ENCODE measurements at regions not wholly inside any gene's neighbourhood (a gene's known extent, or its start where the extent isn't known, plus 50 kb on each side); places are given as distances from the start of the nearest gene placed in this dataset.

DNA sequence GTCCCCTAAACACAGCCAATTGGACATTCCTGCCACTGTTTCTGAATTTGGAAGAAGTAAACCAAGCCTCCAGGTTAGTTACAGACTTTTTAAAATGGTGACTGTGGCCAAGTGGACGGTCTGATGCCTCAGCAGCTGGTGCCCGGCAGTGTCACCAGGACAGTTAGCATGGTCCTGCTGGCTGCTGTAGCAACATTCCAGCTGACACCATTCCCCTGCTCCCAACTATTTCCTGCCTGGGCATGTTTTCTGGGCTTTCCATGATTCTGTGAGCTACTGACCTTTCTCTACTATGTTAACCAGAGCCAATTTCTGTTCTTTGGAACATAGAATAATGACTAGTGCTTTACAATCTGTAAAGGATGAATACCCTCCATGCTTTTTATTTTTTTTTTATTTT is 95.0 kb downstream of the TLR5 start:
- TF ChIP-seq OSR1 (CRISPR knock-in tag; IDR thresholded peaks at IDR 0.05) (no peak), ZNF8 (CRISPR knock-in tag; IDR thresholded peaks at IDR 0.05) (no peak), ESRRG (CRISPR knock-in tag; IDR thresholded peaks at IDR 0.05) (no peak), ZC3H10 (CRISPR knock-in tag; IDR thresholded peaks at IDR 0.05) (no peak), ZNF70 (CRISPR knock-in tag; IDR thresholded peaks at IDR 0.05) (no peak), ZFP3 (CRISPR knock-in tag; IDR thresholded peaks at IDR 0.05) (no peak), ZFP30 (CRISPR knock-in tag; IDR thresholded peaks at IDR 0.05) (no peak), CSDC2 (CRISPR knock-in tag; IDR thresholded peaks at IDR 0.05) (no peak), BACH2 (CRISPR knock-in tag; IDR thresholded peaks at IDR 0.05; ENCODE audit: borderline replicate concordance) (no peak), ARNTL (CRISPR knock-in tag; IDR thresholded peaks at IDR 0.05; ENCODE audit: borderline replicate concordance, low read depth) (no peak)
- TF ChIP-seq, protein P1, sequence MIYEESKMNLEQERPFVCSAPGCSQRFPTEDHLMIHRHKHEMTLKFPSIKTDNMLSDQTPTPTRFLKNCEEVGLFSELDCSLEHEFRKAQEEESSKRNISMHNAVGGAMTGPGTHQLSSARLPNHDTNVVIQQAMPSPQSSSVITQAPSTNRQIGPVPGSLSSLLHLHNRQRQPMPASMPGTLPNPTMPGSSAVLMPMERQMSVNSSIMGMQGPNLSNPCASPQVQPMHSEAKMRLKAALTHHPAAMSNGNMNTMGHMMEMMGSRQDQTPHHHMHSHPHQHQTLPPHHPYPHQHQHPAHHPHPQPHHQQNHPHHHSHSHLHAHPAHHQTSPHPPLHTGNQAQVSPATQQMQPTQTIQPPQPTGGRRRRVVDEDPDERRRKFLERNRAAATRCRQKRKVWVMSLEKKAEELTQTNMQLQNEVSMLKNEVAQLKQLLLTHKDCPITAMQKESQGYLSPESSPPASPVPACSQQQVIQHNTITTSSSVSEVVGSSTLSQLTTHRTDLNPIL (CRISPR knock-in tag; IDR thresholded peaks at IDR 0.05; ENCODE audit: low read depth): no peak
- TF ChIP-seq, protein P2, sequence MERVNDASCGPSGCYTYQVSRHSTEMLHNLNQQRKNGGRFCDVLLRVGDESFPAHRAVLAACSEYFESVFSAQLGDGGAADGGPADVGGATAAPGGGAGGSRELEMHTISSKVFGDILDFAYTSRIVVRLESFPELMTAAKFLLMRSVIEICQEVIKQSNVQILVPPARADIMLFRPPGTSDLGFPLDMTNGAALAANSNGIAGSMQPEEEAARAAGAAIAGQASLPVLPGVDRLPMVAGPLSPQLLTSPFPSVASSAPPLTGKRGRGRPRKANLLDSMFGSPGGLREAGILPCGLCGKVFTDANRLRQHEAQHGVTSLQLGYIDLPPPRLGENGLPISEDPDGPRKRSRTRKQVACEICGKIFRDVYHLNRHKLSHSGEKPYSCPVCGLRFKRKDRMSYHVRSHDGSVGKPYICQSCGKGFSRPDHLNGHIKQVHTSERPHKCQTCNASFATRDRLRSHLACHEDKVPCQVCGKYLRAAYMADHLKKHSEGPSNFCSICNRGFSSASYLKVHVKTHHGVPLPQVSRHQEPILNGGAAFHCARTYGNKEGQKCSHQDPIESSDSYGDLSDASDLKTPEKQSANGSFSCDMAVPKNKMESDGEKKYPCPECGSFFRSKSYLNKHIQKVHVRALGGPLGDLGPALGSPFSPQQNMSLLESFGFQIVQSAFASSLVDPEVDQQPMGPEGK (CRISPR knock-in tag; IDR thresholded peaks at IDR 0.05; ENCODE audit: borderline replicate concordance): no peak
- TF ChIP-seq, protein P3, sequence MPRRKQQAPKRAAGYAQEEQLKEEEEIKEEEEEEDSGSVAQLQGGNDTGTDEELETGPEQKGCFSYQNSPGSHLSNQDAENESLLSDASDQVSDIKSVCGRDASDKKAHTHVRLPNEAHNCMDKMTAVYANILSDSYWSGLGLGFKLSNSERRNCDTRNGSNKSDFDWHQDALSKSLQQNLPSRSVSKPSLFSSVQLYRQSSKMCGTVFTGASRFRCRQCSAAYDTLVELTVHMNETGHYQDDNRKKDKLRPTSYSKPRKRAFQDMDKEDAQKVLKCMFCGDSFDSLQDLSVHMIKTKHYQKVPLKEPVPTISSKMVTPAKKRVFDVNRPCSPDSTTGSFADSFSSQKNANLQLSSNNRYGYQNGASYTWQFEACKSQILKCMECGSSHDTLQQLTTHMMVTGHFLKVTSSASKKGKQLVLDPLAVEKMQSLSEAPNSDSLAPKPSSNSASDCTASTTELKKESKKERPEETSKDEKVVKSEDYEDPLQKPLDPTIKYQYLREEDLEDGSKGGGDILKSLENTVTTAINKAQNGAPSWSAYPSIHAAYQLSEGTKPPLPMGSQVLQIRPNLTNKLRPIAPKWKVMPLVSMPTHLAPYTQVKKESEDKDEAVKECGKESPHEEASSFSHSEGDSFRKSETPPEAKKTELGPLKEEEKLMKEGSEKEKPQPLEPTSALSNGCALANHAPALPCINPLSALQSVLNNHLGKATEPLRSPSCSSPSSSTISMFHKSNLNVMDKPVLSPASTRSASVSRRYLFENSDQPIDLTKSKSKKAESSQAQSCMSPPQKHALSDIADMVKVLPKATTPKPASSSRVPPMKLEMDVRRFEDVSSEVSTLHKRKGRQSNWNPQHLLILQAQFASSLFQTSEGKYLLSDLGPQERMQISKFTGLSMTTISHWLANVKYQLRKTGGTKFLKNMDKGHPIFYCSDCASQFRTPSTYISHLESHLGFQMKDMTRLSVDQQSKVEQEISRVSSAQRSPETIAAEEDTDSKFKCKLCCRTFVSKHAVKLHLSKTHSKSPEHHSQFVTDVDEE (CRISPR knock-in tag; IDR thresholded peaks at IDR 0.05): no peak
